GM23248 (cell line): ENCODE measurements at regions not wholly inside any gene's neighbourhood (a gene's known extent, or its start where the extent isn't known, plus 50 kb on each side); places are given as distances from the start of the nearest gene placed in this dataset.
"Not testable (repeated sequence)": the region's sequence is repeated elsewhere in the genome, so short reads cannot be mapped to it uniquely, and the experiment has no call there.

ENCODE experiments used
- DNase-seq: peaks from one replicate; pipeline ENCODE4 v3.0.0-alpha.2; 2015
- H2AFZ ChIP-seq: fragments of 200-600 bp; sonication (generic); 2 replicates; pipeline ENCODE4 v1.6.1; 2016; ENCODE audit warnings: antibody characterized with exemption
- H3F3A ChIP-seq: fragments of 200-600 bp; sonication (generic); 2 replicates; pipeline ENCODE4 v1.6.1; 2016; ENCODE audit warnings: mild to moderate bottlenecking, antibody characterized with exemption, mixed run types; ENCODE audit not compliant: insufficient read depth
- H3K27ac ChIP-seq: fragments of 200-600 bp; sonication (generic); 2 replicates; pipeline ENCODE4 v1.5.1; 2016; ENCODE audit warnings: mild to moderate bottlenecking
- H3K27me3 ChIP-seq: fragments of 200-600 bp; sonication (generic); replicated peaks from 2 replicates; pipeline ENCODE4 v1.6.1; 2016; ENCODE audit warnings: mild to moderate bottlenecking; ENCODE audit not compliant: insufficient read depth
- H3K36me3 ChIP-seq: fragments of 200-600 bp; sonication (generic); 2 replicates; pipeline ENCODE4 v1.6.1; 2016; ENCODE audit warnings: low read depth, mild to moderate bottlenecking
- H3K4me1 ChIP-seq: fragments of 200-600 bp; sonication (generic); 2 replicates; pipeline ENCODE4 v1.6.1; 2016; ENCODE audit warnings: mild to moderate bottlenecking; ENCODE audit not compliant: insufficient read depth
- H3K4me2 ChIP-seq: fragments of 200-600 bp; sonication (generic); one replicate; pipeline ENCODE4 v1.6.1; 2016; ENCODE audit warnings: mild to moderate bottlenecking; ENCODE audit not compliant: unreplicated experiment
- H3K4me3 ChIP-seq: fragments of 200-600 bp; sonication (generic); 2 replicates; pipeline ENCODE4 v1.5.1; 2016; ENCODE audit warnings: mild to moderate bottlenecking
- H3K79me2 ChIP-seq: fragments of 200-600 bp; sonication (generic); 2 replicates; pipeline ENCODE4 v1.6.1; 2016; ENCODE audit warnings: mild to moderate bottlenecking; ENCODE audit not compliant: insufficient read depth
- H3K9ac ChIP-seq: fragments of 200-600 bp; sonication (generic); 2 replicates; pipeline ENCODE4 v1.6.1; 2016; ENCODE audit warnings: mild to moderate bottlenecking
- H3K9me2 ChIP-seq: fragments of 200-600 bp; sonication (generic); 2 replicates; pipeline ENCODE4 v1.6.1; 2016; ENCODE audit warnings: mixed run types, mild to moderate bottlenecking, moderate library complexity; ENCODE audit not compliant: insufficient read depth
- H3K9me3 ChIP-seq: fragments of 200-600 bp; sonication (generic); one replicate; pipeline ENCODE4 v1.6.1; 2017; ENCODE audit warnings: low read depth
- H4K20me1 ChIP-seq: fragments of 200-600 bp; sonication (generic); 2 replicates; pipeline ENCODE4 v1.6.0; 2016; ENCODE audit not compliant: insufficient read depth
- EZH2 ChIP-seq: fragments of 200-600 bp; sonication (generic); IDR thresholded peaks from 2 replicates; pipeline ENCODE4 v1.6.1; 2018; ENCODE audit warnings: antibody characterized with exemption, mild to moderate bottlenecking; ENCODE audit not compliant: insufficient read depth, poor library complexity, severe bottlenecking
- EZH2phosphoT487 ChIP-seq: fragments of 200-600 bp; sonication (generic); IDR thresholded peaks from 2 replicates; pipeline ENCODE4 v1.6.1; 2018; ENCODE audit warnings: antibody characterized with exemption, moderate library complexity, mild to moderate bottlenecking, low read depth; ENCODE audit not compliant: insufficient read depth
- WGBS, 2 experiments: methylation state at CpG; one replicate each; pipeline ENCODE4 v1.1.6; 2015 to 2017; ENCODE audit warnings: low lambda C conversion rate in 2 of 2, low coverage in 1 of 2; ENCODE audit errors: missing lambda C conversion rate in 2 of 2; 5-methylcytosine and 5-hydroxymethylcytosine counted together
- in situ Hi-C: fragments of 300-500 bp; cut with MboI; formaldehyde crosslinking; loops from 2 replicates; pipeline ENCODE4 v1.15.0; 2020

DNA sequence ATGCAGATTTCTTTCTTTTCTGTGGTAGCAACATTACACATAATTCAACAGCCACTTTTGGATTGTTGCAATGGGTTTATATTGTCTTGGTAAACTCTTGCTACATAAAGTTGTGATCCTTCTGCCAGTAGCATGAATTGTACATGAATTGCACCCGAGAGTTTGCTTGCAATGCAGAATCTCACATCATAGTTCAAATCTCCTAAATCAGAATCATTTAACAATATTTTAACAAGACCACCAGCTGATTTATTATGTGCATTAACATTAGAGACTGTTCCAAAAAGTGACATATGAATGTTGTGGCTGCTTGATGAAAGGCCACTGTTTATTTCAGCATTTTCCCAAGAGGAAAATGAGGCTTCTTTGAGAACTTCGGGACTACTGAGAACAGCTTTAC is 1491.8 kb upstream of the NUDT12 start:
- WGBS, 2 experiments = 3% methylated on average over 2 of the region's 2 CpGs
- in situ Hi-C loops = no loop called here

DNA sequence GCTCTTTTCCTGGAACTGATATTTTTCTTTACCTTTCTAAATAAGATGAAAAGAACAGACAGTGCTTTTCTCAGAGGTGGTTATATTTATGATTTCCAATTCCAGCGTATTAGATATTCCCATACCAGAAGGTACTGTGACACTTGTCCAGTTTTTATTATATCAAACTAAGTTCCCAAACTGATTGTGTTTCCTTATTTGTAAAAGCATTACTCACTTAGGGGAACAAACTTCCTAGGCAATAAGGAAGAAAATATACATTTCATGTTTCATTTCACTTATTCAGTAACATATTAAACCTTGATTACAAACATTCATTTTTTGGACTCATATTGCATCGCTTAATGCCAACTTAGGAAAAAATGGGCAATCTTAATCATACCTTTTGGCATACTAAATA is 1480.0 kb upstream of the NUDT12 start:
- Histone ChIP-seq H3K9me3 (no peaks in the 10 kb centered on the region), H3K79me2 (no peaks in the 10 kb centered on the region), H3K27ac (no peak overlapping the region), H3K4me3 (no peak overlapping the region), H3K9me2 (no peaks in the 10 kb centered on the region), H3K4me1 (no peaks in the 10 kb centered on the region), H3K4me2 (no peak overlapping the region), H3K9ac (no peak overlapping the region), H2AFZ (no peak overlapping the region), H3K36me3 (no peaks in the 10 kb centered on the region), H3K27me3 (no peaks in the 10 kb centered on the region), H4K20me1 (no peaks in the 10 kb centered on the region), H3F3A (no peaks in the 10 kb centered on the region)
- TF ChIP-seq EZH2 = no peak
- no peak for TF ChIP-seq EZH2phosphoT487
- DNase-seq = no peak
- in situ Hi-C loops = no loop called here
- WGBS, 2 experiments = 50 to 56% methylated on average over 2 of the region's 2 CpGs

More for the DNA sequence above, 1491.8 kb upstream of the NUDT12 start:
- no peak overlapping the region for H3K27ac ChIP-seq
- H3K9me2 ChIP-seq = no peaks in the 10 kb centered on the region
- no peaks in the 10 kb centered on the region for H3K4me1 ChIP-seq
- no peaks in the 10 kb centered on the region for H3K27me3 ChIP-seq
- H3K9me3 ChIP-seq = peaks cover 2% of the 10 kb centered on the region
- TF ChIP-seq EZH2phosphoT487 (no peak), EZH2 (no peak)
- no peak overlapping the region for H2AFZ ChIP-seq
- H3K36me3 ChIP-seq = no peaks in the 10 kb centered on the region
- H3K4me3 ChIP-seq = no peak overlapping the region
- no peak for DNase-seq
- H3K4me2 ChIP-seq = no peak overlapping the region
- no peaks in the 10 kb centered on the region for H3K79me2 ChIP-seq
- H4K20me1 ChIP-seq = no peaks in the 10 kb centered on the region
- no peak overlapping the region for H3K9ac ChIP-seq
- H3F3A ChIP-seq = no peaks in the 10 kb centered on the region

DNA sequence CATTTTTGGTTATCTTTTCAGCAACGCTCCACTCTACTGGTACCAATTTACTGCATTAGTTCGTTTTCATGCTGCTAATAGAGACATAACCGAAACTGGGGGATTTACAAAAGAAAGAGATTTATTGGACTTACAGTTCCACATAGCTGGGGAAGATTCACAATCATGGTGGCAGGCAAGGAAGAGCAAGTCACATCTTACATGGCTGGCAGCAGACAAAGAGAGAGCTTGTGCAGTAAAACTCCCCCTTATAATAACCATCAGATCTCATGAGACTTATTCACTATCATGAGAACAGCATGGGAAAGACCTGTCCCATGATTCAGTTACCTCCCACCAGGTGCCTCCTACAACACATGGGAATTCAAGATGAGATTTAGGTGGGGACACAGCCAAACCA is 1474.2 kb upstream of the NUDT12 start:
- H3K4me2 ChIP-seq, DNase-seq, H3K79me2 ChIP-seq, H3K4me3 ChIP-seq, H3F3A ChIP-seq, H3K27ac ChIP-seq, H3K36me3 ChIP-seq, in situ Hi-C loops, H2AFZ ChIP-seq, H3K9me2 ChIP-seq, H3K4me1 ChIP-seq, H3K9ac ChIP-seq, H3K9me3 ChIP-seq, H4K20me1 ChIP-seq, H3K27me3 ChIP-seq: not testable (repeated sequence)
- 15 to 21% methylated on average over 3 of the region's 3 CpGs for WGBS, 2 experiments

DNA sequence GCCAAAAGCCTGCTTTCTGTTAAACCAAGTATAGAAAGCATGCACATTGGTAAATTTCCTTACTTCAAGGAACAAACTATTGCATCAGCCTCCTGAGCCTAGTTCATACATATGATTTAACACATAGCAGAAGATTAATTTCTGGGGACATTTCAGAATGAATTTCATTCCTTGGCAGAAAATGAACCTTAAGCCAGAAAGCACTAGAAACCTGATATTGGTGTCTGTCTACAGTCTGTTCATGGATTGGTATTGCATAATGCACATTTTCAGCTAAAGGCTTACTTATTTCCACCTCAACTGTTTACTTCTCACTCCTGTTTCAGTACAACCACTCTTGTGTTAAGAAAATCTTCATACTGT is 1471.8 kb upstream of the NUDT12 start:
- no peaks in the 10 kb centered on the region for H3K36me3 ChIP-seq

DNA sequence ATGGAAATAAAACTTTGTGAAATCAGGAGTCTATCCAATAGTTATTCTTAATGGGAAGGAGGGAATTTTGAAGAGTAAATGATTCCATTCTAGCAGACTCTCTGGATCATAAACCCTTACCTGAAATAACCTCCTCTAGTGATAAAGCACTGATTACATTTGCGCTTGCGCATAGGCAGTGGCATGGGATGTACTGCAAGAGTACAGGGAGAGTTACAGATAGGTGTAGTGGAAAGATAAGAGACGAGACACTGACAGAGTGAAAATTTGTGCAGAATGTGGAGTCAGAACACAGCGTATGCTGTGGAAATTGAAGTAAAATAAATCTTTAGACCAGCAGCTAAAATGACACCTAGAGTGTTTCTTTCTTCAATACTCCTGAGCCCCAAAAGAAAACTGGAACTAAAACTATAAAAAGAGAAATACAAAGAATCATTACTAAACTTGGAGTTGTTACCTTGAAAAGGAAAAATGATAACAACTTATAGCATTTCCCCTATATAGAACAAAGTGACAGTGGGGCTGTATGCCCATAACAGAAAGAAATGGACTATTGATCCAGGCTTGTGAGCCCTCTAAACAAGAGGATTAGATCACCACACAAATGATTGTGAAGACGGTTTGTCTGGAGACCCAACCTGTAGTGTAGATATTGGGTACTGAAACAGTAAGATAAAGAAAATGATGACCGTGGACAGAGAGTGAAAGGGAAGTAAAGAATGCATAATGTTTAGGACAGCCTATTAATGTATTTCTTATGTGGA is 1471.2 kb upstream of the NUDT12 start:
- Histone ChIP-seq H3K4me3 (no peak overlapping the region), H3K79me2 (no peaks in the 10 kb centered on the region), H3K4me1 (no peaks in the 10 kb centered on the region), H3K27ac (no peak overlapping the region), H3K9me2 (no peaks in the 10 kb centered on the region), H4K20me1 (no peaks in the 10 kb centered on the region), H3K36me3 (no peaks in the 10 kb centered on the region), H3K9me3 (no peaks in the 10 kb centered on the region), H3K9ac (no peak overlapping the region), H3F3A (no peaks in the 10 kb centered on the region), H3K27me3 (no peaks in the 10 kb centered on the region), H2AFZ (no peak overlapping the region), H3K4me2 (no peak overlapping the region)
- no peak for TF ChIP-seq EZH2phosphoT487
- WGBS, 2 experiments = 21 to 22% methylated on average over 6 of the region's 6 CpGs
- in situ Hi-C loops = no loop called here
- no peak for DNase-seq

More for the DNA sequence above, 1471.8 kb upstream of the NUDT12 start:
- in situ Hi-C loops = no loop called here
- no peak for TF ChIP-seq EZH2phosphoT487
- TF ChIP-seq EZH2 = no peak
- Histone ChIP-seq H2AFZ (no peak overlapping the region), H4K20me1 (no peaks in the 10 kb centered on the region), H3K9ac (no peak overlapping the region), H3K79me2 (no peaks in the 10 kb centered on the region), H3K9me2 (no peaks in the 10 kb centered on the region), H3K4me3 (no peak overlapping the region), H3K27ac (no peak overlapping the region), H3F3A (no peaks in the 10 kb centered on the region), H3K9me3 (no peaks in the 10 kb centered on the region), H3K27me3 (no peaks in the 10 kb centered on the region), H3K4me1 (no peaks in the 10 kb centered on the region), H3K4me2 (no peak overlapping the region)
- no peak for DNase-seq
